Right lobe of liver (tissue), 4 donors: ENCODE measurements at regions not wholly inside any gene's neighbourhood (a gene's known extent, or its start where the extent isn't known, plus 50 kb on each side); places are given as distances from the start of the nearest gene placed in this dataset.

Source experiments
- CTCF ChIP-seq, 4 donors: fragments of 200-600 bp in 3 of 4; fragments of 450-650 bp in 1 of 4; IDR thresholded peaks; one replicate each; pipeline versions ENCODE4 v1.5.1 to v1.8.0; 2016 to 2022; ENCODE audit warnings: antibody characterized with exemption in 4 of 4, mild to moderate bottlenecking in 2 of 4
- POLR2A ChIP-seq: fragments of 450-650 bp; IDR thresholded peaks from one replicate; pipeline ENCODE4 v1.6.1; 2017; ENCODE audit warnings: antibody characterized with exemption, mild to moderate bottlenecking
- donor health status: DM: no; HTN: no; CAD: no.
- donor health status: DM: no; HTN: no; CAD: no.
- donor health status: DM: no; HTN: yes; CAD: no.

- no peak for TF ChIP-seq POLR2A
- no peak for TF ChIP-seq CTCF (IDR thresholded peaks at IDR 0.05)
Observed at GRCh38 chr9:102206432-102206831, 468.0 kb upstream of the GRIN3A start.
